Activated T-helper 1 cell treated with anti-CD3 and anti-CD28 coated beads, Interleukin-12 subunit alpha, Interleukin-12 subunit beta, Interleukin-2, Interleukin-4 antibody, amounts not matched to agents 30 ng/mL and 10 ng/mL and 1 ng/mL, durations not matched to agents 14 hours and 24 hours and 36 hours (primary cell): ENCODE measurements at regions not wholly inside any gene's neighbourhood (a gene's known extent, or its start where the extent isn't known, plus 50 kb on each side); places are given as distances from the start of the nearest gene placed in this dataset.
A peak's percentile ranks its signal among the peaks of the same experiment; 100 is the strongest.

Experiments
- DNase-seq: peaks from one replicate; pipeline ENCODE4 v3.0.0; 2021; ENCODE audit warnings: low spot score
- H3K27ac Mint-ChIP-seq: one replicate; pipeline ENCODE4 v1.8.0; 2021; ENCODE audit warnings: mild to moderate bottlenecking, mixed read lengths
- H3K27me3 Mint-ChIP-seq: one replicate; pipeline ENCODE4 v1.8.0; 2022; ENCODE audit warnings: mild to moderate bottlenecking, moderate library complexity, mixed read lengths; ENCODE audit not compliant: insufficient read depth
- H3K36me3 Mint-ChIP-seq: one replicate; pipeline ENCODE4 v1.8.0; 2021; ENCODE audit warnings: low read depth, mixed read lengths
- H3K4me1 Mint-ChIP-seq: one replicate; pipeline ENCODE4 v1.8.0; 2021; ENCODE audit warnings: low read depth, mixed read lengths
- H3K4me3 Mint-ChIP-seq: one replicate; pipeline ENCODE4 v1.8.0; 2021; ENCODE audit warnings: mild to moderate bottlenecking, moderate library complexity, mixed read lengths
- H3K9me3 Mint-ChIP-seq: one replicate; pipeline ENCODE4 v1.8.0; 2021; ENCODE audit warnings: mixed read lengths
- intact Hi-C: fragments of 100-400 bp; cut with micrococcal nuclease; formaldehyde crosslinking; loops from one replicate; pipeline ENCODE4 v1.15.1; 2024

DNA sequence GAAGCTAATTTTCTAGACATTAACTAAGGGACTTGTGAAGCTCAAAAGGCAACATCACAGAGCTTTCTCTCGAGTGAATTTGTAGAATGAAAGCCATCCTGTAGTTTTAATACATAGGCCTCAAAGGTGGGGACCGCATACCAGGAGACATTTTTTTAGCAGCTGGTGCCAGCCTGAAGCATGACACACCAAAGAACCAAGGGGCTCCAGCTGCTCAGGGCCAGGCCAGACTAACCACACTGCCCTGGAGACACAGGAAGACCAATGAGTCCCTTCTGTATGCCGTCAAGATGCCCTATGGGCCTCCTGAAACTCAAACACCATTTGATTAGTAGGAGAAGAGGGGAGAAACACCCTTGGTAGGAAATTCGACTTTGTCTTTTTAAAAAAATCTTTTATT is 113.9 kb upstream of the CACNA1E start:
- no peak for DNase-seq
- no peak overlapping the region for H3K4me3 Mint-ChIP-seq

DNA sequence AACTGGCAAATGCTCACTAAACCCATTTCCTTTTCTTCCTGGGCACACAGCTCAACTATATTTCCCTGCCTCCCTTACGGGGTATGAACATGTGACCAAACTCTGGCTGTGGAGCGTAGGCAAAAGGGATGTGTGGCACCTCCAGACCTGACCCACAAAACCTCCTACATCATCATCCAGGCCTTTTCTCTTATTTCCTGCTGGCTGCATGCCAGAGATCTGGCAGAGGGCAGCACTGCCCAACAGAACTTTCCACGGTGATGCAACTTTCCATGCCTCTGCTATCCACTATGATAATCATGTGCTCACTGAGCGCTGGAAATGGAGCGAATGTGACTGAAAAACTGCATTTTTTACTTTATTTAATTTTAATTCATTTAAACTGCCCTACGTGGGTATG is 99.6 kb upstream of the CACNA1E start:
- intact Hi-C loops = no loop called here
- Mint-ChIP-seq H3K4me1 (no peaks in the 10 kb centered on the region), H3K4me3 (no peak overlapping the region), H3K27ac (no peak overlapping the region), H3K36me3 (no peaks in the 10 kb centered on the region), H3K27me3 (peaks cover 11% of the 10 kb centered on the region), H3K9me3 (no peaks in the 10 kb centered on the region)
- DNase-seq = no peak

More for the DNA sequence above, 113.9 kb upstream of the CACNA1E start:
- H3K4me1 Mint-ChIP-seq = no peaks in the 10 kb centered on the region
- H3K27ac Mint-ChIP-seq = no peak overlapping the region
- peaks cover 9% of the 10 kb centered on the region for H3K9me3 Mint-ChIP-seq
- intact Hi-C loops = no loop called here
- H3K36me3 Mint-ChIP-seq = no peaks in the 10 kb centered on the region
- no peaks in the 10 kb centered on the region for H3K27me3 Mint-ChIP-seq

DNA sequence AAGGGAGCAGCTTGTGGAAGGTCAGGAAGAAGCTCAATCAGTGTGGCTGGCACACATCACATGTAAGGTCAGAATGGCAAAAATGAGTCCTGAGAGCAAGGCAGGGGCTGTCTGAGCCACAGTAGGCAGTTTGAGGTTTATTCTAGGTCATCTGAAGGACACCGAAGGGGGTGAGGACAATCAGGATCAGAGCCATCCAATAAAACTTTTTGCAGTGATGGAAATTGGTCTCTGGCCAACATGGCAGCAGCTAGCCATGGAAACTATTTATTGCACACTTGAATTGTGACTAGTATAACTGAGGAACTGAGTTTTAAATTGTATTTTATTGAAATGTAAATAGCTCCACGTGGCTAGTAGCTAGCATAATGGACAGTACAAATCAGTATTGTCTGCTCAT is 97.0 kb upstream of the CACNA1E start:
- no peak for DNase-seq
- H3K9me3 Mint-ChIP-seq = no peaks in the 10 kb centered on the region
- peaks cover 4% of the 10 kb centered on the region for H3K4me1 Mint-ChIP-seq
- intact Hi-C loops = loop anchor here (5.0 kb wide), 1 partner anchor 41 kb away; no protein-coding TSS in a partner anchor
- H3K36me3 Mint-ChIP-seq = no peaks in the 10 kb centered on the region
- peaks cover 9% of the 10 kb centered on the region for H3K27me3 Mint-ChIP-seq
- H3K4me3 Mint-ChIP-seq = no peak overlapping the region
- no peak overlapping the region for H3K27ac Mint-ChIP-seq

DNA sequence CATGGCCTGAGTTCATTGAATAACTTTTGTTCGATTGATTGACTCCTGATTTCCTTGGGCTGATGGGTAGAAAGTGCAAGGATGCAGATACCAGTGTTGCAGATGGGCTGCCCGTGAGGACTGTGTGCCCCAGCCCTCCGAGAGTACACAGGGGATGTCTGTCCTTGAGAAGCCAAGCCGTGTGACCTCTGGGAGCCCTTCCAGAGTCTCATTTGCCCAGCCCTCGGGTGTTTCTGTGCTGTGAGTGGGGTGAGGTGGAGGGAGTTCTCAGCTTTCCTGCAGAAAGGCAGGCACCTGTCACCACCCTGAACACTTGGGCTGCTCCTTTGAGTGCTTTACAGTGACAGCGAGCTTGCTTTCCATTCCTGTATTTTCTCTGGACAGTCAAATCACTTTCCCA is 96.4 kb upstream of the CACNA1E start:
- Mint-ChIP-seq H3K27ac (no peak overlapping the region), H3K27me3 (peaks cover 9% of the 10 kb centered on the region), H3K4me3 (no peak overlapping the region), H3K4me1 (peaks cover 4% of the 10 kb centered on the region), H3K9me3 (no peaks in the 10 kb centered on the region), H3K36me3 (no peaks in the 10 kb centered on the region)
- intact Hi-C loops = loop anchor here (5.0 kb wide), 1 partner anchor 40 kb away; no protein-coding TSS in a partner anchor
- no peak for DNase-seq

DNA sequence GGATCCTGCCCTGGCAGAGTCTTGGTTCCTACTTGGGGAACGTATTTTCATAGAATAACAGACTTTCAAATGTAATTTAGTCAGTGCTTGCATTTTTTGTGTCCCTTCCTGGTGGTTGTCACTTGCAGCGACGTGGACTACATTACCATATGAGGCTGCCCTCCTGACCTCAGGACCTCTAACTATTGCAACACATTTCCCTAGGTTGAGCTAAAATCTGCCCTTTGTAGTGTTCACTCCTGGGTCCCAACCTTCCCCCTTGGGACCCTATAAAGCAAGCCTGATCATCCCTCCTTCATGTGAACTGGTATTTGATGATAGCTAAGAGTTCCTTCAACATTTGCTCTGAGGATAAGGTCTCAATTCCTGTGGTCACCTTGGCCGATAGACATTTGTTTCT is 95.6 kb upstream of the CACNA1E start:
- DNase-seq = no peak
- Mint-ChIP-seq H3K27me3 (peaks cover 9% of the 10 kb centered on the region), H3K4me1 (peaks cover 12% of the 10 kb centered on the region), H3K4me3 (no peak overlapping the region), H3K27ac (no peak overlapping the region), H3K36me3 (no peaks in the 10 kb centered on the region), H3K9me3 (no peaks in the 10 kb centered on the region)
- intact Hi-C loops = loop anchor here (5.0 kb wide), 1 partner anchor 40 kb away; no protein-coding TSS in a partner anchor

DNA sequence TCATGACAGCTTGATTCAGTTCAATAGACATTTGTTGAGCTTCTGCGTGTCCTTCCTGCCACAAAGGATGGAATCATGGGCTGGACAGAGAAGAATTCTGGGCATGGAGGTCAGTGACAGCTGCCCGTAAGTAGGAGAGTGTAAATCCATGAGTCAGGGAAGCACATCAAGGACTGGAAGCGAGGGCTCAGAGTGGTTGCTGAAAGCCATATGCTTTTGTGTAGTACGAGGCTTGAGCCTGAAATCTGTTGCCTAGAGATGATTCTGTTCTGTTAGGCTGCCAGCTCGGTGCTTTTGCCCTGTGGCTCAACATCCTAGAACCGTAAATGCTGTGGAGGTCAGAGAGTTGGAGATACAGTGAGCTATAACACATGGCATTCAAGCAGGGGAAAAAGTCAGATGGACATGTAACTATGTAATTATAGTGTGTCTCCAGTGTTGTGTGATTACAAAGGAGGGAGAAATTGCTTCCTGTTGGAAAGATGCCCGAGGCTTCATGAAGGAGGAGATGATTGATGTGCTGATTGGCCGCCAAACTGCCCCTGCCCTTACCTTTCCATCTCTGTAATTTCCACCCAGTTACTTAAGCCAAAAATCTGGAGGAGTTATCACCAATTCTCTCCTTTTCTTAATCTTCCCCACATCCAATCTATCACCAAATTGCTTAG is 92.8 kb upstream of the CACNA1E start:
- DNase-seq = no peak
- Mint-ChIP-seq H3K27me3 (peaks cover under 1% of the 10 kb centered on the region), H3K9me3 (no peaks in the 10 kb centered on the region), H3K4me3 (no peak overlapping the region), H3K27ac (no peak overlapping the region), H3K4me1 (peaks cover 17% of the 10 kb centered on the region), H3K36me3 (no peaks in the 10 kb centered on the region)
- intact Hi-C loops = loop anchor here (10.0 kb wide), 1 partner anchor 296 kb away; no protein-coding TSS in a partner anchor

DNA sequence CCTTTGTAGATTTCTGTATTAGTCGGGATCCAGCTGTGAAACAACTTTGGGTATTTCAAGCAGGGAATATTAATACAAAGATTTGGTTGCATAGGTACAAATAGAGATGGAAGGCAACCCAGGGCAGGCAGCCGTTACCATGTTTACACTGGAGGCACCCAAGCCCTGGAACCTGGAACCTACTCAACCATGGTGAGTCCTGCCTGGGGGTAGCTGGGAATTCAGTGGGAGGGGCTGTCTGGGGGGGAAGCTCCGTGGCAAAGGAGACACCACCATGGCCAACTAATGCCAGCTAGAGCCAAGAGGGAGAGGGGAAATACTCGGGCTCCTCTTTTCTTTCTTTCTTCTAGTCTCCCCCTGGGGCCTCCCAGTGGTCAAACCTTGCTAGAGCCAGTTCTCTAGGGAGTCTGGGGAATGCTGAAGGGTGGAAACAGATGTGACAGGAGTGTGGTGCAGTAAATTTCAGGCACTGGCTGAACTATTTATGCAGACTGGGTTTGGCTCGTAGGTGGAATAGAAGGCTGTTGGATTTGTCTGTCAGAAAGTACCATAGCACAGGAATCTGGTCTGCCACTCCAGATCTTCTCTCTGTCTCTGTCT is 91.9 kb upstream of the CACNA1E start:
- intact Hi-C loops = loop anchor here (10.0 kb wide), 1 partner anchor 297 kb away; no protein-coding TSS in a partner anchor
- DNase-seq = no peak
- no peaks in the 10 kb centered on the region for H3K9me3 Mint-ChIP-seq
- H3K4me3 Mint-ChIP-seq = no peak overlapping the region
- H3K36me3 Mint-ChIP-seq = no peaks in the 10 kb centered on the region
- no peak overlapping the region for H3K27ac Mint-ChIP-seq
- no peaks in the 10 kb centered on the region for H3K27me3 Mint-ChIP-seq
- peaks cover 17% of the 10 kb centered on the region for H3K4me1 Mint-ChIP-seq

DNA sequence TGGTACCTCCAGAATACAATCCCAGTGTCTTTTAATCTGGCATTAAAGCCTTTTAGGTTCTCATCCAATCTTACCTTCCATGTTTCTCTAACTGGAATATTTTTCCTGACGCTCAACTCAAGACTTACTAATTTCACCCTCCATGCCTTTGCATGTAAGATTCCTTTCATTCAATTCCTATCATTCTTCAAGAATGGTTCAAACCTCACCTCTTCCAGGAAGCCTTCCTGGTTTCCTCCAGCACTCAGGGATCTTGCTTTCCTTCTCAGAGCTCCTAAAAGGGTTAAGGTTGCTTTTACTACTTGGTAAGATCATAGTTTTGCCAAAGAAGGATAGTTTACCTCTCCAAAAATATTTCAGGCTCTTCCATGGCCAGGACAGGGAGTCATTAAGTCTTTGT is 91.2 kb upstream of the CACNA1E start:
- no peak overlapping the region for H3K4me3 Mint-ChIP-seq
- H3K27ac Mint-ChIP-seq = no peak overlapping the region
- no peak for DNase-seq
- peaks cover 17% of the 10 kb centered on the region for H3K4me1 Mint-ChIP-seq
- intact Hi-C loops = loop anchor here (10.0 kb wide), 1 partner anchor 297 kb away; no protein-coding TSS in a partner anchor
- H3K27me3 Mint-ChIP-seq = no peaks in the 10 kb centered on the region
- no peaks in the 10 kb centered on the region for H3K9me3 Mint-ChIP-seq
- H3K36me3 Mint-ChIP-seq = no peaks in the 10 kb centered on the region

DNA sequence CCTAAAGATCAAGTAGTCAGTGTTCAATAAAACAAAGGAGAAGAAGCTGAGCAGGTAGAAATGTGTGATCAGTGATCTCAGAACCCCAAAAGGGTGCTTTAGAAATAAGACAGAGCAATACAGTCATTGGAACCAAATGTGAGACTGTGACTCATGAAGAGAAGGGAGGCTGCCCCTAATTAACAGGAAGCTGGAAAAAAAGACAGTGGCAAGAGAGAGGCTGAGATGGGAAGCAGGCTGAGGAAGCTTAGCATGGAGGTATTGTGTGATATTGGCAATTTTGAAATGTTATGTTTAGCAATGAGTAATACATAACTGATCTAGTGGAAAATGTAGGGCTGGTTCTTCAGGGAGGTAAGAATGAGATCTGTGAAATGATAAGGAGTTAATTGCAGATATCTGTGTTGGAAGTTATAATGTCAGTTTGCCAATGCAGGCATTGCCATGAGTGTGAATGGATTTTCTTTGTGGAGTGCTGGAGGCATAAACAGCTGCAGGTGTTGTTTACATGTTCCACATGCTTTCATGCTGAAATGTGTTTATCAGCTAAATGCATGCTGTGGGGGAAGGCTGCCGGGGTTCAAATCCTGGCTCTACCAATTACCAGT is 90.6 kb upstream of the CACNA1E start:
- Mint-ChIP-seq H3K36me3 (no peaks in the 10 kb centered on the region), H3K4me1 (peaks cover 20% of the 10 kb centered on the region), H3K4me3 (no peak overlapping the region), H3K9me3 (no peaks in the 10 kb centered on the region), H3K27me3 (no peaks in the 10 kb centered on the region), H3K27ac (peak overlapping the region; percentile 9)
- no peak for DNase-seq
- intact Hi-C loops = loop anchor here (10.0 kb wide), 1 partner anchor 298 kb away; no protein-coding TSS in a partner anchor

DNA sequence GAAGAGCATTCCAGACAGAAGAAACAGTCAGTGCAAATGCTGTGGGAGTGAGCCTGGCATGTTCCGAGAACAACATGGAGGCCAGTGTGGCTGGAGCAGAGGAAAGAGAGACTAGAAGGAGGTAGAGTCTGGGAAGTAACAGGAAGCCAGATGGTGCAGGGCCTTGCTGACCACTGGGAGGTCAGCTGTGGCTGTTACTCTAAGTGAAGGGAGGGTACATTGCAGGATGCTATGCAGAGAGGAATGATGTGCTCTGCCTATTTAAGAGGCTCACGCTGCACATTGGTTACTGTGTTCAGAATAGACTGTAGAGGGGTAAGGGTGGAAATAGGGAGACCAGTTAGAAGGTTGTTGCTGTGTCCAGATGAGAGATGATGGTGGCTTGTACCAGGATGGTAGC is 88.6 kb upstream of the CACNA1E start:
- Mint-ChIP-seq H3K36me3 (no peaks in the 10 kb centered on the region), H3K9me3 (no peaks in the 10 kb centered on the region), H3K4me3 (no peak overlapping the region), H3K4me1 (peaks cover 39% of the 10 kb centered on the region), H3K27ac (no peak overlapping the region), H3K27me3 (no peaks in the 10 kb centered on the region)
- intact Hi-C loops = loop anchor here (10.0 kb wide), 1 partner anchor 300 kb away; no protein-coding TSS in a partner anchor
- DNase-seq = no peak

DNA sequence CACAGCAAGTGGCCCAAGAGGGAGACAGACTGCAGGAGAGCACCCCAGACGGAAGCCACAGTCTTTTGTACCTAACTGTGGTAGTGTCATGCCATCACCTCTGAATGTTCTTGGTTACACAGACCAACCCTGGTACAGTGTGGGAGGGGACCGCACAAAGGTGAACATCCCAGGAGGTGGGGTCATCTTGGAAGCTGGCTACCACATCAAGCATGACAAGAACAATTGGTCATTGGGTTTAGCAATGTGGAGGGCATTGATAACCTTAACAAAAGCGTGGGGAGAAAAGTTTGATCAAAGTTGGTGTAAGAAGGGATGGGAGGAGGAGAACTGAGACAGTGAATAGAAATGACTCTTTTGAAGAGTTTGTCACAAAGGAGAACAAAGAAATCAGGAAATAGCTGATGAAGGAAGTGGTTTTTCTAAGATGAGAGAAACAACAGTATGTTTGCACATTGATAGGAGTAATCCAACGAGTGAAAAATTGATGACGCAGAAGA is 87.1 kb upstream of the CACNA1E start:
- H3K27me3 Mint-ChIP-seq = no peaks in the 10 kb centered on the region
- no peaks in the 10 kb centered on the region for H3K36me3 Mint-ChIP-seq
- intact Hi-C loops = loop anchor here (2.0 to 10.0 kb wide), 4 partner anchors 29 to 853 kb away; no protein-coding TSS in a partner anchor
- H3K4me3 Mint-ChIP-seq = no peak overlapping the region
- H3K4me1 Mint-ChIP-seq = peaks cover 42% of the 10 kb centered on the region
- H3K9me3 Mint-ChIP-seq = no peaks in the 10 kb centered on the region
- no peak overlapping the region for H3K27ac Mint-ChIP-seq
- DNase-seq = peak; percentile 41

DNA sequence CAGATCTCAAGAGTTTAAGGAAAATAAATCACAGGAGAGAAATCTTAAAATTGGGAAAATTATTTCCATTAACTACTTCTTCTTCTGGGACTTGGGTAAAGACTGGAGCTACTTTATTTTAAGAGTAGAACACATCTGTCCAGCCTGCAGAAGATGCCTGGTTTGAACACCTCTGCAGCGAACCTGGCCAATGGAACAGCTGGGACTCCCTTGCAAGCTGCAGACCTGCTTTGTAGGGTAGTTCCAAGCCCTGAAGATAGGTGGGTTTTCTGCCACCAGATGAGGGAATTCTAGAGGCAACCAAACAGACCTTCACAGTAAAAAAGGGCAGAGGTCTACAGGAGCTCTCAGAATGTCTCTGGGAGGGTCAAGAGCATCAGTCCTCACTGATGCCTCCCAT is 86.5 kb upstream of the CACNA1E start:
- Mint-ChIP-seq H3K36me3 (no peaks in the 10 kb centered on the region), H3K27ac (no peak overlapping the region), H3K4me1 (peaks cover 43% of the 10 kb centered on the region), H3K27me3 (no peaks in the 10 kb centered on the region), H3K4me3 (no peak overlapping the region), H3K9me3 (no peaks in the 10 kb centered on the region)
- no peak for DNase-seq
- intact Hi-C loops = loop anchor here (2.0 to 10.0 kb wide), 4 partner anchors 28 to 852 kb away; no protein-coding TSS in a partner anchor

DNA sequence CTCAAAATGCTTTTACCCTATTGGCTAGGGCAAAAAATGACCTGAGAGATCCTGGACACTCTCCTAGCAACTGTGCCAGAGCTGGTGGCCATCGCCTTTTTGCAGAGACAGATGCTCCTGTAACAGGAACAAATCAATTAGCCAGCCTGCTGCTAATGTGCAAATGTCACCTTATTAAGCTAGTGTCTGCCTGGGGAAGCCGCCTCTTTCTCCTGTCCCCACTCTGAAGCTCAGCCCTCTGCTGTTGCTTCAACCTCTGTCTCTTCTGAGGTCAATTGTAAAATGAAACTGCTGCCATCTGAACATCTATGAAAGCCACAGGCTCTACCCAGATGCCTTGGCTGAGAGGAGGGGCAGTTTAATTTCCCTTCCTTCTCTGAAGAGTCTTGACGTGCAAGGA is 85.5 kb upstream of the CACNA1E start:
- intact Hi-C loops = loop anchor here (2.0 to 10.0 kb wide), 4 partner anchors 27 to 851 kb away; no protein-coding TSS in a partner anchor
- Mint-ChIP-seq H3K4me1 (peaks cover 33% of the 10 kb centered on the region), H3K36me3 (no peaks in the 10 kb centered on the region), H3K9me3 (no peaks in the 10 kb centered on the region), H3K4me3 (peak overlapping the region; percentile 58), H3K27ac (peak overlapping the region; percentile 42), H3K27me3 (no peaks in the 10 kb centered on the region)
- peak; percentile 12 for DNase-seq
